OCI-LY1 (cell line): ENCODE measurements at regions not wholly inside any gene's neighbourhood (a gene's known extent, or its start where the extent isn't known, plus 50 kb on each side); places are given as distances from the start of the nearest gene placed in this dataset.

Source experiments
- H2AFZ ChIP-seq: fragments of 200-600 bp; sonication (generic), shearing (Covaris generic); 2 replicates; pipeline ENCODE4 v1.6.0; 2014; ENCODE audit warnings: antibody characterized with exemption, mild to moderate bottlenecking, low read length
- H3F3A ChIP-seq: fragments of 200-600 bp; sonication (generic), shearing (Covaris generic); 2 replicates; pipeline ENCODE4 v1.6.0; 2014; ENCODE audit warnings: mild to moderate bottlenecking, antibody characterized with exemption, low read length, moderate library complexity; ENCODE audit not compliant: insufficient read depth
- H3K27ac ChIP-seq: fragments of 200-600 bp; sonication (generic); 2 replicates; pipeline ENCODE4 v1.5.1; 2014; ENCODE audit warnings: low read length, mixed run types, mild to moderate bottlenecking, low read depth; ENCODE audit not compliant: poor library complexity, severe bottlenecking
- H3K27me3 ChIP-seq: fragments of 200-600 bp; sonication (generic); 2 replicates; pipeline ENCODE4 v1.6.0; 2014; ENCODE audit warnings: antibody characterized with exemption, mild to moderate bottlenecking, low read length, moderate library complexity; ENCODE audit not compliant: insufficient read depth
- H3K36me3 ChIP-seq: fragments of 200-600 bp; sonication (generic); 2 replicates; pipeline ENCODE4 v1.6.1; 2014; ENCODE audit warnings: mild to moderate bottlenecking, antibody characterized with exemption, low read length, moderate library complexity, mixed read lengths; ENCODE audit not compliant: insufficient read depth
- H3K4me1 ChIP-seq: fragments of 200-600 bp; sonication (generic); 2 replicates; pipeline ENCODE4 v1.5.1; 2014; ENCODE audit warnings: mild to moderate bottlenecking, low read length, moderate library complexity; ENCODE audit not compliant: insufficient read depth, severe bottlenecking
- H3K4me2 ChIP-seq: fragments of 200-600 bp; sonication (generic), shearing (Covaris generic); 2 replicates; pipeline ENCODE4 v1.6.1; 2014; ENCODE audit warnings: low read length
- H3K4me3 ChIP-seq: fragments of 200-600 bp; sonication (generic); 2 replicates; pipeline ENCODE4 v1.5.1; 2014; ENCODE audit warnings: low read length, low read depth, mild to moderate bottlenecking, mixed read lengths; ENCODE audit not compliant: poor library complexity, severe bottlenecking
- H3K79me2 ChIP-seq: fragments of 200-600 bp; shearing (Covaris generic); 2 replicates; pipeline ENCODE4 v1.6.1; 2016; ENCODE audit warnings: mixed run types, low read length, mixed read lengths; ENCODE audit not compliant: insufficient read depth
- H3K9ac ChIP-seq: fragments of 200-600 bp; sonication (generic), shearing (Covaris generic); 2 replicates; pipeline ENCODE4 v1.6.1; 2014; ENCODE audit warnings: mild to moderate bottlenecking, low read length, mixed read lengths
- H3K9me2 ChIP-seq: fragments of 200-600 bp; sonication (generic), shearing (Covaris generic); 2 replicates; pipeline ENCODE4 v1.6.1; 2014; ENCODE audit warnings: low read depth, mild to moderate bottlenecking, low read length, mixed read lengths
- H3K9me3 ChIP-seq: fragments of 200-600 bp; shearing (Covaris generic); 2 replicates; pipeline ENCODE4 v1.6.1; 2014; ENCODE audit warnings: low read length, mixed read lengths
- H4K20me1 ChIP-seq: fragments of 200-600 bp; sonication (generic), shearing (Covaris generic); 2 replicates; pipeline ENCODE4 v1.6.0; 2016; ENCODE audit warnings: mild to moderate bottlenecking, low read length; ENCODE audit not compliant: insufficient read depth
- CTCF ChIP-seq: fragments of 200-600 bp; sonication (generic), shearing (Covaris generic); IDR thresholded peaks from 2 replicates; pipeline ENCODE4 v1.5.1; 2017; ENCODE audit warnings: mild to moderate bottlenecking, antibody characterized with exemption, low read length, moderate library complexity, mixed read lengths
- EZH2 ChIP-seq: fragments of 200-600 bp; sonication (generic), shearing (Covaris generic); IDR thresholded peaks from 2 replicates; pipeline ENCODE4 v1.8.0; 2017; ENCODE audit warnings: borderline replicate concordance, mixed run types, mild to moderate bottlenecking, antibody characterized with exemption, low read length, moderate library complexity, mixed read lengths

DNA sequence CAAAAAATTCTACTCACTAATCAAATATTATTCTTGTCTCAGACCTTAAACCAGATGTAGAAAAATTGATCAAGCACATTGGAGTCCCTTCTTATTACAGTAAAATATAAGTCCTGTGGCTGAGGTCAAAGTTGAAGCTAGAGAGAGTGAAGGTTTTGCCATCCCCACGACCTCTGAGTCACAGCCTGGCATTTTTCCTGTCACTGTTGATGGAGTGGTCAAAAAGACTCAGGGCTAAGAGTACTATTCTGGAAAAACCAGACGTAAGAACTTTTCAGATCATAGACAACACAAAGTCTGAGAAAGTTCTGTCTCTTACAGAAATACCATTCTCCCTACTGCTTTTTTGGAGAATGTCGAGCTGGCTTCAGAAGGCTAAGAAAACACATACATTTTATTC, 323.7 kb upstream of the ANKRD30A start:
- Histone ChIP-seq H3K9ac (no peak overlapping the region), H3F3A (no peaks in the 10 kb centered on the region), H3K9me2 (no peaks in the 10 kb centered on the region), H3K79me2 (no peaks in the 10 kb centered on the region), H3K27ac (no peak overlapping the region), H3K9me3 (no peaks in the 10 kb centered on the region), H3K27me3 (no peaks in the 10 kb centered on the region), H3K36me3 (no peaks in the 10 kb centered on the region), H2AFZ (no peak overlapping the region), H4K20me1 (no peaks in the 10 kb centered on the region), H3K4me1 (no peaks in the 10 kb centered on the region), H3K4me3 (no peak overlapping the region), H3K4me2 (no peak overlapping the region)
- TF ChIP-seq EZH2: no peak
- no peak for TF ChIP-seq CTCF

GRCh38 chr10:36794981-36795380, 330.4 kb upstream of the ANKRD30A start:
- Histone ChIP-seq H3F3A (no peaks in the 10 kb centered on the region), H3K9ac (no peak overlapping the region), H3K36me3 (no peaks in the 10 kb centered on the region), H4K20me1 (no peaks in the 10 kb centered on the region), H3K9me2 (no peaks in the 10 kb centered on the region), H3K27me3 (no peaks in the 10 kb centered on the region), H3K27ac (no peak overlapping the region), H3K4me1 (no peaks in the 10 kb centered on the region), H3K9me3 (no peaks in the 10 kb centered on the region), H3K4me2 (no peak overlapping the region), H3K79me2 (no peaks in the 10 kb centered on the region), H2AFZ (no peak overlapping the region), H3K4me3 (no peak overlapping the region)
- TF ChIP-seq EZH2: no peak
- no peak for TF ChIP-seq CTCF

GRCh38 chr10:36789974-36790373, 335.4 kb upstream of the ANKRD30A start:
- Histone ChIP-seq H3K9me3 (no peaks in the 10 kb centered on the region), H3K9me2 (no peaks in the 10 kb centered on the region), H3K4me2 (no peak overlapping the region), H4K20me1 (no peaks in the 10 kb centered on the region), H3K27ac (no peak overlapping the region), H3K9ac (no peak overlapping the region), H3K79me2 (no peaks in the 10 kb centered on the region), H3K36me3 (no peaks in the 10 kb centered on the region), H3K4me3 (no peak overlapping the region), H3F3A (no peaks in the 10 kb centered on the region), H2AFZ (no peak overlapping the region), H3K4me1 (no peaks in the 10 kb centered on the region), H3K27me3 (no peaks in the 10 kb centered on the region)
- TF ChIP-seq EZH2 (no peak), CTCF (no peak)
